GM18951 (cell line): ENCODE measurements at regions not wholly inside any gene's neighbourhood (a gene's known extent, or its start where the extent isn't known, plus 50 kb on each side); places are given as distances from the start of the nearest gene placed in this dataset.

Source experiments
- POLR2A ChIP-seq: IDR thresholded peaks from 4 replicates; pipeline ENCODE4 v1.6.1; 2011; ENCODE audit warnings: mild to moderate bottlenecking; ENCODE audit not compliant: insufficient read length, insufficient read depth; ENCODE audit errors: extremely low read depth
- in situ Hi-C: fragments of 300-500 bp; cut with MboI; formaldehyde crosslinking; loops from one replicate; pipeline ENCODE4 v1.12.0; 2022; ENCODE audit warnings: low sequenced_read_pairs, mixed read lengths, inconsistent platforms; ENCODE audit not compliant: unreplicated experiment

DNA sequence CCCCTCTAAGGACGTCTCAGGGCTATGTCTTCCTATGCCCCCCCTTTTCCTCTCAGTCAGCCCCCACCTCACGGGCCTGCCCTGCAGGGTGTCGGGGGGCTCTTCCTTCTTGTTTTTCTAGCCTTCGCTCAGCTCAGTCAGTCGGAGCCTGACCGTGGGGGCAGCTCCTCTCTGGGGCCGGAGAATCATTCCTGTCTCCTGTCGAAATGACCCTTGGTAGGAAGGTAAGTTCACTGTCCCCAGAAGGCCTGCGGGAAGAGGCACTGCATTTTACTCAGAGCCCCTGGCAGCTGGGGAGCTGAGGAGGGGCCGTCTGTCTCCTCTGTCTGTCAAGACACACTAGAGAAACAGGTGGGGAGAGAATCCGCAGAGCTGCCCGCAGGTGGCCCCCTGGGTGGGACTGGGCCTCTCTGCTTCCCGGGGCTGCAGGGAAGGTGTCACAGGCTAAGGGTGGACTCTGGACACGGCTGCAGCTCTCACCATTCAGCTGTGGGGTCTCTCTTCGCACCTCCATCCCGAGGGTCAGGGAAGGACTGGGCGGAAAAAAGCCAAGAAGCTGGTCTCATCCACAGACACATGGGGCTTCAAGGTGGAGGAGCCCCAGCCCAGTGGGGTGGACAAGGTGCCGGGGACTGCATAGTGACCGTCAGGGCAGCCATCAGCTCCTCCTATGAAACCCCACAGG is 112.8 kb upstream of the TNRC6C start:
- in situ Hi-C loops: no loop called here

DNA sequence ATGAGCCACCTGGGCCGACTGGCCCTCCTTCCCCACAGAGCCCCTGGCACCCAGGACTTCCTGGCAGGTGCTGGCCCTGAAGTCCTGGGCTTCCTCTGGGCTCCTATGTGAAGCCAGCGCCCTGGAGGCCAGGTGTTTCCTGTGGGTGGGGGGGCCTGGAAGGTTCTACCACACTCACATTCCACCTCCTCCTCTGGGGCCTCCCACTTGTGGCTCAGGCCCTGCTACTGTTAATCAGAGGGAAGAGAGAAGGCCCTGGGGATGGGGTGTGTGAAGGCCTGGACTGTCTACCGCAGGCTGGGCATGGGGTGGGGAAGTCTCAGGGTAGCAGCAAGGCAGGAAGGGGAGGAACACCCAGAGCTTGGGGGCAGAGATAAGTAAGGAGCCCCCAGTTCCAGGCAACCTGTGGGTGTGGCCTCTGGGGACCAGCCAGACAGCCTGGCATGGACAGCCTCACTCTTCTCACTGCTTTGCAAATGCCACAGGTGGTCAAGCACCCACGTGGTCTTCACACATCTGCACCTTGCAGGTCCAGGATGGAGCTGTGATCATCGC is 111.9 kb upstream of the TNRC6C start:
- no peak for TF ChIP-seq POLR2A
- in situ Hi-C loops: no loop called here

More for the DNA sequence above, 112.8 kb upstream of the TNRC6C start:
- TF ChIP-seq POLR2A: no peak

DNA sequence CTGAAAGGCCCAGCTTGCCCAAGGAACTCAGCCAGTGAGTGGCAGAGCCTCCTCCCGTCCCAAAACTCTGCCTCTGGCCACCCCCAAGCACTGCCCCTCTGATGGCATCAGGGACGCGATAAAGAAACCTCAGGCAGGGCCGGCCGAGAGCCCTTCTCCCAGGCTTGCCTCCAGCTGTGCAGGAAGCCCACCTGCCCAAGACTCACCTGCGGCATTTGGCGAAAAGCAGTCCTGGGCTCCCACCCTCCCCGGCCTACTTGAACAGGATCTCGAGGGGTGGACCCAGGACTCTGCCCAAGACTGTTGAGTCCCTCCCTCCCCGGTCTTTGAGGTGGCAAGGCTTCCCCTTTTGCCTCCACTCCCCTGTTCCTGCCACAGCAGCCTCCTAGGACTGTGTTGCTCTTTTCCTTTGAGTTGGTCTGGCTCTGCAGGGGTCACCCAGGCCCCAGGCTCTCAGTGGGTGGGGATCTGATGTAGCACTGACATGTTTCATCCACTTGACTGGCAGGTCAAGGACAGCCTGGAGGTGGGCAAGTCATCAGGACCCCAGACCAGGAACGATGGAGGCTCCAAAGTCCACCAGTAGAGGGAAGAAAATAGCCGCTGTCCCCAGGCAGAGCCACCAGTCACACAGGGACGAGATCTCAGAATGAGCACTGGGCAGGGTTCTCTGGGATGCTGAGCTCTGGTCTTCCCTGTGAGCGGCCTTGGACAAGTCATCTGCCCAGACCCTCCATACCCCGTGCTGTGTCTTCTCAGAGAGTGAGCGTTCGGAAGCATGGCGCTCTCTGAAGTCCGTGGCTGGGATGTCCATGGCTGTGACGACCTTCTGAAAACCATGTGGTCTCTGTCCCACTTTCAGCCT is 111.0 kb upstream of the TNRC6C start:
- in situ Hi-C loops: no loop called here
- no peak for TF ChIP-seq POLR2A

DNA sequence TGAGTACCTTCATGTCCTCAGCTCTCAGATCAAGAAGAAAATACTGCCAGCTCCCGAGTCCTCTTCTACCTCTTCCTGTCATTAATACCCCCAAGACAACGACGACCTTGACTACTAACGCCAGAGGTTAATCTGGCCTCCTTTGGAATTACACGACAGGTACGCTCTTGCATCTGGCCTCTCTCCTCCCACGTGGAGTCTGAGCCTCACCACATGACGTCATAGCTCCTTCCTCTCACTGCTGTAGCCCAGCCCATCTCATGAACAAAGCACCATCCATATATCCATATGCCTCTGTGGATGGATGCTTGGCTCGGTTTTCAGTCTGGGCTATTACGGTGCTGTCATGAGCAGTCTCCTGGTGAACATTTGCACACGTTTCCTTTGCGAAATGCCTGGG is 110.2 kb upstream of the TNRC6C start:
- no peak for TF ChIP-seq POLR2A
- in situ Hi-C loops: no loop called here

GRCh38 chr17:77849239-77849638 is 109.3 kb upstream of the TNRC6C start:
- no peak for TF ChIP-seq POLR2A
- in situ Hi-C loops: no loop called here

DNA sequence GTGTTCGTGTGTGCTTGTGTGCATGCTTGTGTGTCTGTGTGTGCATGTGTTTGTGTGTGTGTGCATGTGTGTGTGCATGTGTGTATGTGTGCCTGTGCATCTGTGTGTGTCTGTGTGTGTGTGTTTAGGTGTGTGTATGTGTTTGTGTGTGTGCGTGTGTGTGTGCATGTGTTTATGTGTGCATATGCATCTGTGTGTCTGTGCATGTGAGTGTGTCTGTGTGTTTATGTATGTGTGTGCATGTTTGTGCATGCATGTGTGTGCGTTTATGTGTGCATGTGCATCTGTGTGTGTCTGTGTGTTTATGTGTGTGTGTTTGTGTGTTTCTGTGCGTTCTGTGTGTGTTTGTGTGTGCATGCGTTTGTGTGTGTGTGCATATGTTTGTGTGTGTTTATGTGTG is 106.6 kb upstream of the TNRC6C start:
- in situ Hi-C loops: no loop called here
- no peak for TF ChIP-seq POLR2A

DNA sequence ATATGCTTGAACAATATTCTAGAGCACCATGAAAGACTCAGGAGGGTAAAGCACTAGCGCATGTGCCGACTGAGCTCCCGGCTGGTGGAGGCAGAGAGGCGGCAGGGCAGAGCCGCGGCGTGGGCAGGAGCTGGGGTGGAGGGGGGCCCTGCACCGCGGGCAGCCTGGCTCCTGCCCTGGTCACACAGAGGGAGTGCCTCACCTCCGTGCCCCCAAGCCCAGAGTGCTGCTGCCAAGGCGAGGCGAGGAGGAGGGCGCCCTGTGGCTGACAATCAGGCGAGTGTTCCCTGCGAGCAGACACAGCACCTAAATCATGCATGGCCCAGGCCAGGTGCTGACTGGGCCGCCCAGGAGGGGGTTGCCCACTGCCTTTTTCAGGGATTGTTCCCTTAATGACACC is 105.8 kb upstream of the TNRC6C start:
- no peak for TF ChIP-seq POLR2A
- in situ Hi-C loops: no loop called here

GRCh38 chr17:77853191-77853977 is 105.1 kb upstream of the TNRC6C start:
- no peak for TF ChIP-seq POLR2A
- in situ Hi-C loops: no loop called here

GRCh38 chr17:77854083-77854758 is 104.3 kb upstream of the TNRC6C start:
- in situ Hi-C loops: no loop called here

GRCh38 chr17:77854759-77855745 is 103.5 kb upstream of the TNRC6C start:
- in situ Hi-C loops: no loop called here
- no peak for TF ChIP-seq POLR2A

More at GRCh38 chr17:77854083-77854758, 104.3 kb upstream of the TNRC6C start:
- TF ChIP-seq POLR2A: no peak

DNA sequence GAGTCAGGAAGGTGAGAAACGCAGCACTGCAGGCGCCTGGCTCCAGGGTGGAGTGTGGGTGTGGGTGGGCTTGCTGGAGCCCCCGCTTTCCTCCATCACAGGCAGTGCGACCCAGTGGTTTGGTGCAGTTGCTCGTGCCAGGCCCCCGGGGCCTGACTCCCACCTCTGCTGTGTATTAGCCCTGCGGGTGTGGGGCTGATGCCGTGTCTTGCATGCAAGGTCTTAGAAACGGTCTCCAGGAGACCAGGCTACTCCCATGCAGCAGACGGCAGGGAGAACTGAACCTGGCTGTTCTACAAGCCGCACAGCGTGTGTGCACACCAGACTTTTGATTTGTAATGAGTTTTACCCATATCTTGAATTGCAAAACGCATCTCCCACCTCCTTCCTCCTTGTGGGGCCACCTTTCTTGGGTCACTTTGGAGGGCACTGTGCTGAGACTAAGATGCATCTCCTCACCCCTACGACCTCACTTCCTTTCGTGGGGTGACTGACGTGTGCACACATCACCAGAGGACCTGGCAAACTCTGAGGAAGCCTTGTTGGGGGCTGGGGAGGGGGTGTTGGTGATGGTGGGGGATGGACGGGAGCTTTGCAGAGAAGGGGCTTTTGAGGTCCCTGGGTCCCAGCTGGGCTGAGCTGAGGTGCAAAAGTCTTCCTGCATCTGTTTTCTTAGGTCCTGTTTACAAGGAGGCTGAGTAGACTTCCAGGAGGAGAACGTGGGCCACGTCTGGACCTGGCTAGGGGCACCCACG is 101.8 kb upstream of the TNRC6C start:
- in situ Hi-C loops: no loop called here
- TF ChIP-seq POLR2A: no peak
